HG02642 (cell line): ENCODE measurements at regions not wholly inside any gene's neighbourhood (a gene's known extent, or its start where the extent isn't known, plus 50 kb on each side); places are given as distances from the start of the nearest gene placed in this dataset.
"Not testable (repeated sequence)": the region's sequence is repeated elsewhere in the genome, so short reads cannot be mapped to it uniquely, and the experiment has no call there.

Source experiments
- ATAC-seq: cut with Tn5 transposase; IDR thresholded peaks from one replicate; pipeline ENCODE4 v1.9.1; 2021; ENCODE audit warnings: mild to moderate bottlenecking; ENCODE audit not compliant: unreplicated experiment, poor library complexity

DNA sequence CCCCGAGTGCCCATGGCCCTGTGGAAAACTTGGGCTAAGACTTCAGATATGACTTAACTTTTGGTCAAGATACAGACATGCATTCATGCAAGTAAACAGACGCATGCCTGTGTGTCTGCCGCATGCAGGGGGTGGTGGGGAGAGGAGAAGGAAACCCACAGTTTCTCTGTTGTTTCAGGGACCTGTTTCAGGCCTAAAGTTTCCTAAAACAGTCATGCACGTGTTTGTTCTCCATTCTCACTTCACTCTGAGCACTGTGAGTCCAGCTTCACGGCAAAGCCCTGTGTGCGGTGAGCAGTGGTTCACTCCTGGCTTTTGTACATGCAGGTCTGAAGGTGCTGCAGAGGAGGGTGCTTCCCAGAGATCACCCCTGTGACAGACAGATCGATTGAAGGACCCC, 158.7 kb downstream of the FOXL1 start:
- ATAC-seq: no peak

GRCh38 chr16:86738322-86738721, 160.0 kb downstream of the FOXL1 start:
- ATAC-seq: not testable (repeated sequence)

- ATAC-seq: no peak
Observed at GRCh38 chr16:86739178-86739577, 160.8 kb downstream of the FOXL1 start.

- ATAC-seq: no peak
Observed at GRCh38 chr16:86739808-86740207, 161.5 kb downstream of the FOXL1 start.

DNA sequence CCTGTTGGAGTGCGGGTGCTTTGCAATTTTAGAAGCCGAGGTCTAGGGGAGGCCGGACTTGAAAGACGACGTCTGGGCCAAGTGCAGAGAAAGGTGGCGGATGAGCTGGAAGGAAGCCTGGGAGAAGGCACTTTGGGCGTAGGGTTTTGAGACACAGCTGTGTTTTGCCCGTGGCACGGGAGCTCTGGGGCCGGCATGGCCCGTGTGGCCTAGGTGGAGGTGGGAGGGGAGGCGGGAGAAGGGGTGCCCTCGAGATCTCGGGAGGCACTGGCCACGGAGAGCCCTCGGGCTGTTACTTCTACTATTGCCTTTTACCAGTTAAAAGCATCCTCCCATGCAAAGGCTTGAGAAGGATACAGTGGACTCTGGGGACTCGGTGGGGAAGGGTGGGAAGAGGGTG, 161.9 kb downstream of the FOXL1 start:
- no peak for ATAC-seq

DNA sequence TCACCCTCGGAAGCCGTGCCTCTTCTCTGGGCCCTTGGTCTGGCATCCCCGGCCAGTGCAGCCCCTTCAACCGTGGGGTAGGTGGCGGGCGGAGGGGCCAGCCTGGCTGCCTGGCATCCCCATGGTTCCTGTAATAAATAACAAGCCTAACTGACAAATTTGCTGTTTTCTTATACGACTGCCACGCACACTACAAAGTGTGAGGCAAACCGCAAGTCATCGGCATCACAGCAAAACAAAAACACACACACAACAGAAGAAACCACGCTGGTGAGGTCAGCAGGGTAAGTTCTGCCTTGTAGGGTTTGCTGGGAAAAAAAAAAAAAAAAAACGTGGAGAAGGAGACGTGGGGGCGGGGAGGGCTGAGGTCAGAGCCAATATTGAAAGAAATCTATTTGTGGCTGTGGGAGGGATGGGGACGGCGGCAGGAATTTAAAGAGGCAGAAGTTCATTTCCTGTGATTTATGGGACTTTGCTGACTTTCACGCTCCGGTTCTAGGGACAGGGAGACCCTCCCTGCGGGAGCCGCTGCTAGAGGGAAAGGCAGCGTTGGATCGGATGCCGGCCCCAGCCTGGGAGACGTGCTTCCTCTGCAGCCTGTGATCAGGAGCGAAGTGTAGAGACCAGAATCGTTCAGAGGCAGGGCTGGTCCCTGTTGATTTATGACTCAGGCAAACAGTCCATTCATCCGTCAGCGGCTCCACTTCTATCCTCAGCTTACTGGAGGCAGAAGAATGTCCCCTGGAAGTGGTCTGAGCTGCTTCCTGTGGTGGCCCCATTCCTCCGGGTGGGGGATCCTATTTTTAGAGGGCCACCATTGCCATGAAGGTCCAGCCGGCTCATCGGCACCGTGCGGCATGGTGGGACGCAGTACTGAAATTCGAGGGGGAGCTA, 162.8 kb downstream of the FOXL1 start:
- no peak for ATAC-seq

DNA sequence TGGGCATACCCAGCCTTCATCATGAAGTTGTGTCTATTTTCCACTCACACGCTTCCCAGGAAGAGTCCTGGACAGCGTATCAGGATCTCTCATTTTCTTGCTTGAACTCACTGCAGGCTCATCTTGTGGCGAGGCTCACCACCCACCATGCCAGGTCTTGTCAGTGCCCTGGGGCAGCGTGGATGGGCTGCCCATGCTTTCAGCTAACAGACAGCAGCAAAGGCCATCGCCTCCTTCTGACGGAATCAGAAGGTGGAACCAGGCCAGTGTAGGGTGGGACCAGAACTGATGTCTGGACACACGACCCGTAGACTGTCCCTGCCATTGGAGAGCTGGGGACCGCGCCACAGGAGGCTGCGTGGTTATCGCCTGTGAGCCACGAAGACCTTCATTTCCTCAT, 169.4 kb downstream of the FOXL1 start:
- ATAC-seq: no peak

- no peak for ATAC-seq
Observed at GRCh38 chr16:86748652-86749051, 170.3 kb downstream of the FOXL1 start.

- no peak for ATAC-seq
Observed at GRCh38 chr16:86751076-86752030, 173.0 kb downstream of the FOXL1 start.

- no peak for ATAC-seq
Observed at GRCh38 chr16:86752582-86753175, 174.3 kb downstream of the FOXL1 start.

DNA sequence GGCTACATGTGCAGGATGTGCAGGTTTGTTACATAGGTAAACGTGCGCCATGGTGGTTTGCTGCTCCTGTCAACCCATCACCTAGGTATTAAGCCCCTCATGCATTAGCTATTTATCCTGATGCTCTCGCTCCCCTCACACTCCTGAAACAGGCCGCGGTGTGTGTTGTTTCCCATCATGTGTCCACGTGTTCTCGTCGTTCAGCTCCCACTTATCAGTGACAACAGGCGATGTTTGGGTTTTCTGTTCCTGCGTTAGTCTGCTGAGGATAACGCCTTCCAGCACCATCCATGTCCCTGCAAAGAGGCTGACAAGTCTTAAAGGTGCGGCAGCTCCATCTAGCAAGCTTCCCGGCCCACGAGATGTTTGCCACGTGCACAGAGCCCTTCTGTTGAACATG, 175.1 kb downstream of the FOXL1 start:
- ATAC-seq: no peak

GRCh38 chr16:86755571-86756006, 177.2 kb downstream of the FOXL1 start:
- no peak for ATAC-seq

- no peak for ATAC-seq
Observed at GRCh38 chr16:86756882-86757703, 178.7 kb downstream of the FOXL1 start.

- ATAC-seq: no peak
Observed at GRCh38 chr16:86757704-86758040, 179.3 kb downstream of the FOXL1 start.

DNA sequence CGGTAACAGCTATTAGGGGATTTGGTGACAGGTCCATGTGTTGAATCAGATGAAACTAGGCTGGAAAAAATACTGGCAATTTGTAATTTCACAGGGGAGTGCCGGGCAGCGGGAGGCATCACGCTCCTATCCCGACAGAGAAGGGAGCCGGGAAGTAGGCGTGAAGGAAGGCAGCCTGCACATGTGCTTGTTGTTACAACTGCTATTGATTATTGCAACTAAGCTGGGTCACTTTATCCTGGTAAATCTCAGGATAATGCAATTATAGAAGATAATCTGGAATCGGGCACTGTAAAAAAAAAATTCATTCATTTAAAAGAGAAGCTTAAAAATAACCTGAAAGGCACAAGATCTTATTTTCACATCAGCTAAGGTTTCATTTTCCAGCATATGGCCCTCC, 180.6 kb downstream of the FOXL1 start:
- no peak for ATAC-seq

- no peak for ATAC-seq
Observed at GRCh38 chr16:86761111-86762031, 183.0 kb downstream of the FOXL1 start.

- ATAC-seq: no peak
Observed at GRCh38 chr16:86762095-86762494, 183.7 kb downstream of the FOXL1 start.

- ATAC-seq: no peak
Observed at GRCh38 chr16:86763819-86764218, 185.5 kb downstream of the FOXL1 start.

GRCh38 chr16:86764551-86764950, 186.2 kb downstream of the FOXL1 start:
- ATAC-seq: no peak
